Spleen (tissue), 11 donors: ENCODE measurements at regions not wholly inside any gene's neighbourhood (a gene's known extent, or its start where the extent isn't known, plus 50 kb on each side); places are given as distances from the start of the nearest gene placed in this dataset.

Experiments
- DNase-seq: peaks from one replicate; pipeline ENCODE4 v3.0.0-alpha.2; 2020
- H3K27ac ChIP-seq, 8 donors: fragments of 200-600 bp; sonication (generic) in 7 of 8; 1 replicate in 4 of 8; 2 replicates in 4 of 8; pipeline versions ENCODE4 v1.5.0 to v1.8.0; 2016 to 2021; ENCODE audit warnings: inconsistent platforms in 4 of 8, mild to moderate bottlenecking in 4 of 8, moderate library complexity in 1 of 8
- H3K27me3 ChIP-seq, 7 donors: fragments of 200-600 bp; sonication (generic) in 6 of 7; replicated peaks in 1 of 7; 1 replicate in 4 of 7; 2 replicates in 3 of 7; pipeline versions ENCODE4 v1.5.0 to v1.8.0; 2016 to 2021; ENCODE audit warnings: inconsistent platforms in 3 of 7, mild to moderate bottlenecking in 1 of 7
- H3K36me3 ChIP-seq, 6 donors: fragments of 200-600 bp; sonication (generic) in 5 of 6; 1 replicate in 4 of 6; 2 replicates in 2 of 6; pipeline versions ENCODE4 v1.5.0 to v1.8.0; 2016 to 2021; ENCODE audit warnings: inconsistent platforms in 2 of 6
- H3K4me1 ChIP-seq, 6 donors: fragments of 200-600 bp; sonication (generic) in 5 of 6; 1 replicate in 3 of 6; 2 replicates in 3 of 6; pipeline versions ENCODE4 v1.5.0 to v1.8.0; 2016 to 2021; ENCODE audit warnings: inconsistent platforms in 3 of 6
- H3K4me3 ChIP-seq, 8 donors: fragments of 200-600 bp; sonication (generic) in 7 of 8; 1 replicate in 4 of 8; 2 replicates in 4 of 8; pipeline versions ENCODE4 v1.5.0 to v1.8.0; 2016 to 2021; ENCODE audit warnings: inconsistent platforms in 4 of 8, mild to moderate bottlenecking in 4 of 8, moderate library complexity in 2 of 8
- H3K9me3 ChIP-seq, 8 donors: fragments of 200-600 bp; sonication (generic) in 7 of 8; 1 replicate in 4 of 8; 2 replicates in 4 of 8; pipeline versions ENCODE4 v1.5.0 to v1.8.0; 2016 to 2021; ENCODE audit warnings: inconsistent platforms in 4 of 8
- POLR2A ChIP-seq, 3 donors: fragments of 450-650 bp; IDR thresholded peaks; one replicate each; pipeline ENCODE4 v1.5.1; 2017; ENCODE audit warnings: antibody characterized with exemption in 3 of 3, mild to moderate bottlenecking in 1 of 3
- POLR2AphosphoS5 ChIP-seq, 3 donors: sonication (generic); formaldehyde crosslinking; IDR thresholded peaks; one replicate each; pipeline ENCODE4 v1.5.1; 2017; ENCODE audit warnings: antibody characterized with exemption in 3 of 3
- WGBS, 5 donors: extraction: QIAGEN DNeasy Blood & Tissue Kit in 3 of 5; methylation state at CpG; one replicate each; pipeline versions ENCODE4 v1.1.5 to v1.1.7; 2013 to 2018; 5-methylcytosine and 5-hydroxymethylcytosine counted together
- intact Hi-C: fragments of 100-400 bp; cut with DNase I; formaldehyde crosslinking; loops from one replicate; pipeline ENCODE4 v1.15.0; 2023; ENCODE audit warnings: low total_unique reads
- TF ChIP-seq, protein P1 (sequence below), 11 experiments: fragments of 200-600 bp in 7 of 11; fragments of 450-650 bp in 4 of 11; sonication (generic) in 4 of 11; IDR thresholded peaks in 8 of 11; conservative IDR thresholded peaks in 3 of 11; 1 replicate in 7 of 11; 2 replicates in 4 of 11; pipeline versions ENCODE4 v1.4.0 to v1.8.0; 2016 to 2021; ENCODE audit warnings: antibody characterized with exemption in 11 of 11, inconsistent platforms in 4 of 11, mild to moderate bottlenecking in 1 of 11
- donor health status: healthy with polysubstance abuse.
- donor health status: DM: no; HTN: no; CAD: no; lungs with moderate emphysema.
- donor health status: DM: no; HTN: no; CAD: no.
- donor health status: Bipolar disorder and iron deficiency.
- donor health status: healthy.
- donor health status: DM: no; HTN: no; CAD: no.
- donor health status: DM: yes; HTN: yes; CAD: no.

DNA sequence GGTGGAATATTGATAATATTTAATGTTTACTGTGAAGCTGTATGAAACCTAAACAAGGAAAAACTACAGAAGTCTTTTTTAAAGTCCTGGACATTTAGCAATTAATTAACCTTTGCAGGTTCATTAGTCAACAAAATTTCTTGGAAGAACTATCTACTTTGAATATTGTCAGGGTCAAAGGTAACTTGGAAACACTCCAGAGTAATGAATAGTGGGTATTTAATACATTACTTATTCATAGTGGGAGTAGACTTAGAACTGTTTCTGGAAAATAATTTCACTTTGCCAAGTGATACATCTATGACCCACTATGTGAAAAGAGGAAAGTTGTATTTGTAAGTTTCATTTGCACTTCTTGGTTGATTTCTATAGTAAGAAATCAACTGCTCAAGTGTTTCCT lies 319.1 kb downstream of the TFAP2B start:
- DNase-seq, result no peak
- Histone ChIP-seq H3K36me3 (no peaks in the 10 kb centered on the region), H3K4me1 (no peaks in the 10 kb centered on the region), H3K27ac (no peak overlapping the region), H3K4me3 (no peak overlapping the region), H3K9me3 (peaks cover 0 to 16% (median 4%) of the 10 kb centered on the region in 8 donors), H3K27me3 (no peaks in the 10 kb centered on the region)
- intact Hi-C loops, result no loop called here
- TF ChIP-seq, protein P1, sequence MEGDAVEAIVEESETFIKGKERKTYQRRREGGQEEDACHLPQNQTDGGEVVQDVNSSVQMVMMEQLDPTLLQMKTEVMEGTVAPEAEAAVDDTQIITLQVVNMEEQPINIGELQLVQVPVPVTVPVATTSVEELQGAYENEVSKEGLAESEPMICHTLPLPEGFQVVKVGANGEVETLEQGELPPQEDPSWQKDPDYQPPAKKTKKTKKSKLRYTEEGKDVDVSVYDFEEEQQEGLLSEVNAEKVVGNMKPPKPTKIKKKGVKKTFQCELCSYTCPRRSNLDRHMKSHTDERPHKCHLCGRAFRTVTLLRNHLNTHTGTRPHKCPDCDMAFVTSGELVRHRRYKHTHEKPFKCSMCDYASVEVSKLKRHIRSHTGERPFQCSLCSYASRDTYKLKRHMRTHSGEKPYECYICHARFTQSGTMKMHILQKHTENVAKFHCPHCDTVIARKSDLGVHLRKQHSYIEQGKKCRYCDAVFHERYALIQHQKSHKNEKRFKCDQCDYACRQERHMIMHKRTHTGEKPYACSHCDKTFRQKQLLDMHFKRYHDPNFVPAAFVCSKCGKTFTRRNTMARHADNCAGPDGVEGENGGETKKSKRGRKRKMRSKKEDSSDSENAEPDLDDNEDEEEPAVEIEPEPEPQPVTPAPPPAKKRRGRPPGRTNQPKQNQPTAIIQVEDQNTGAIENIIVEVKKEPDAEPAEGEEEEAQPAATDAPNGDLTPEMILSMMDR (IDR thresholded peaks at IDR 0.05 in 8 of 11, conservative IDR thresholded peaks at IDR 0.05 in 3 of 11), result no peak
- TF ChIP-seq POLR2A (IDR thresholded peaks at IDR 0.05) (no peak), POLR2AphosphoS5 (IDR thresholded peaks at IDR 0.05) (no peak)

DNA sequence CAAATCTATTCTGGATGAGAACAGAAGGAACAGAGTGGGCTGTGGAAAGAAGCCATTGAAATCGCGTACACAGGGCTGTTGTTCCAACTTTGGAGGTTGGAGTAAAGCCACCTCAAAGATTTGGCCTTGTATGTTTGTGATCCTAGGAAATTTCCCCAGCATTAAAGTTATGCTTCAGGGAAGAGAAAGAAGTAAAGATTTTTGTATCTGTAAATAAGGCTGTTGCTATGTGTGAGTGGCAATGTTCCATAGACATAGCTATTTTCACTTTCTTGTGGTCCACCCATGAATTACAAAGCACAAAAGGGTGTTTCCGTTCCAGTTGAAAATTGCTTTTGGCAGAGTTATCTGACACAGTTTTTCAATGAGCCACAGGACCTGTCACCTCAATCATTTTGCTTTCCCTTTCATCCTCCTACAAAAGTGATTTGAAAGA lies 321.3 kb downstream of the TFAP2B start:
- no peaks in the 10 kb centered on the region for H3K36me3 ChIP-seq
- H3K27me3 ChIP-seq, result no peaks in the 10 kb centered on the region
- H3K4me3 ChIP-seq, result no peak overlapping the region
- WGBS, 5 donors, result 83 to 93% (median 85%) methylated on average over 3 of the region's 3 CpGs
- H3K4me1 ChIP-seq, result no peaks in the 10 kb centered on the region
- no peak for TF ChIP-seq POLR2AphosphoS5 (IDR thresholded peaks at IDR 0.05)
- TF ChIP-seq POLR2A (IDR thresholded peaks at IDR 0.05), result no peak
- TF ChIP-seq, protein P1 (IDR thresholded peaks at IDR 0.05 in 8 of 11, conservative IDR thresholded peaks at IDR 0.05 in 3 of 11), result no peak
- DNase-seq, result no peak
- H3K9me3 ChIP-seq, result peaks cover 0 to 25% (median 4%) of the 10 kb centered on the region in 8 donors
- intact Hi-C loops, result no loop called here
- no peak overlapping the region for H3K27ac ChIP-seq

DNA sequence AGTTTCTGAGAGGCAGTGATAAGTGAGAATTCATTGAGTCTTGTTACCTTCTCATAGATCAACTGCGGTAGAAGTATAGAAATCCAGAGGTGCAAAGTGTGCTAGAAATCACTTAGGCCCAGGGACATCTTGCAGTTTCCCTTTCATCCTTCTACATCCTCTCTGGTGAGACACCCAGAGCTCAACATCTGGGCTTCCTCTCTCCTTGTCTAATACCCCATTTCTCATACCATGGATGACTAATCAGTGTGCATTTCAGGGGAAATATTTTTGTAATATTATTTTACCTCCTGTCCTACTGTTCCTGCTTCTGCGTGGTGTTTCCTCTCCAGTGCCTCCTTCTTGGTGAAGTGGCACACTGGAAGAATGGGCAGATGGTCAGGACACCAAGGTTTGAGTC lies 322.4 kb downstream of the TFAP2B start:
- Histone ChIP-seq H3K36me3 (no peaks in the 10 kb centered on the region), H3K4me1 (no peaks in the 10 kb centered on the region), H3K4me3 (no peak overlapping the region), H3K27ac (no peak overlapping the region), H3K9me3 (peaks cover 0 to 16% (median 1%) of the 10 kb centered on the region in 8 donors), H3K27me3 (no peaks in the 10 kb centered on the region)
- intact Hi-C loops, result no loop called here
- no peak for TF ChIP-seq POLR2AphosphoS5 (IDR thresholded peaks at IDR 0.05)
- TF ChIP-seq, protein P1 (IDR thresholded peaks at IDR 0.05 in 8 of 11, conservative IDR thresholded peaks at IDR 0.05 in 3 of 11), result no peak
- no peak for DNase-seq
- WGBS, 5 donors, result 75 to 82% (median 79%) methylated on average over 2 of the region's 2 CpGs

- no peaks in the 10 kb centered on the region for H3K4me1 ChIP-seq
- H3K27ac ChIP-seq, result no peak overlapping the region
- no peaks in the 10 kb centered on the region for H3K27me3 ChIP-seq
- intact Hi-C loops, result no loop called here
- peaks cover 0 to 9% (median 0%) of the 10 kb centered on the region in 8 donors for H3K9me3 ChIP-seq
- no peaks in the 10 kb centered on the region for H3K36me3 ChIP-seq
- no peak overlapping the region for H3K4me3 ChIP-seq
- TF ChIP-seq POLR2AphosphoS5 (IDR thresholded peaks at IDR 0.05) (no peak), POLR2A (IDR thresholded peaks at IDR 0.05) (no peak)
- TF ChIP-seq, protein P1 (IDR thresholded peaks at IDR 0.05 in 8 of 11, conservative IDR thresholded peaks at IDR 0.05 in 3 of 11), result no peak
- WGBS, 5 donors, result 77 to 85% (median 80%) methylated on average over 3 of the region's 3 CpGs
- no peak for DNase-seq
These were observed 329.1 kb downstream of the TFAP2B start for GRCh38 chr6:51147756-51148155.
